B cell (primary cell): ENCODE measurements at regions not wholly inside any gene's neighbourhood (a gene's known extent, or its start where the extent isn't known, plus 50 kb on each side); places are given as distances from the start of the nearest gene placed in this dataset.

Experiments
- CTCF ChIP-seq: fragments of 200-600 bp; IDR thresholded peaks from one replicate; pipeline ENCODE4 v1.8.0; 2022; ENCODE audit warnings: antibody characterized with exemption, mild to moderate bottlenecking
- EZH2 ChIP-seq: IDR thresholded peaks from 2 replicates; pipeline ENCODE4 v1.6.1; 2012; ENCODE audit warnings: borderline replicate concordance, low read depth, mild to moderate bottlenecking, moderate library complexity, low read length; ENCODE audit not compliant: insufficient read depth, poor library complexity, severe bottlenecking

- TF ChIP-seq CTCF: no peak
- no peak for TF ChIP-seq EZH2
These were observed 159.0 kb upstream of the MEF2C start for GRCh38 chr5:89041976-89042375.
